Subcutaneous abdominal adipose tissue (tissue), 5 donors: ENCODE measurements at regions not wholly inside any gene's neighbourhood (a gene's known extent, or its start where the extent isn't known, plus 50 kb on each side); places are given as distances from the start of the nearest gene placed in this dataset.

Experiments
- H3K27ac ChIP-seq: one replicate; pipeline ENCODE4 v1.7.0; 2013; ENCODE audit warnings: low read depth, mild to moderate bottlenecking, inconsistent platforms, low read length, moderate library complexity
- H3K27me3 ChIP-seq, 5 donors: one replicate each; pipeline ENCODE4 v1.7.0; 2013; ENCODE audit warnings: low read length in 5 of 5, inconsistent platforms in 1 of 5; ENCODE audit not compliant: control insufficient read depth in 5 of 5, insufficient read depth in 4 of 5
- H3K36me3 ChIP-seq, 5 donors: one replicate each; pipeline ENCODE4 v1.7.0; 2013; ENCODE audit warnings: low read length in 5 of 5; ENCODE audit not compliant: control insufficient read depth in 5 of 5, insufficient read depth in 5 of 5
- H3K4me1 ChIP-seq, 5 donors: one replicate each; pipeline ENCODE4 v1.7.0; 2013; ENCODE audit warnings: low read length in 5 of 5, mild to moderate bottlenecking in 3 of 5, moderate library complexity in 1 of 5; ENCODE audit not compliant: control insufficient read depth in 5 of 5, insufficient read depth in 5 of 5
- H3K4me3 ChIP-seq, 5 donors: one replicate each; pipeline ENCODE4 v1.7.0; 2013; ENCODE audit warnings: low read length in 5 of 5, low read depth in 1 of 5
- H3K9ac ChIP-seq, 5 donors: one replicate each; pipeline ENCODE4 v1.7.0; 2013; ENCODE audit warnings: low read length in 5 of 5, mild to moderate bottlenecking in 4 of 5, moderate library complexity in 3 of 5
- H3K9me3 ChIP-seq, 5 donors: one replicate each; pipeline ENCODE4 v1.7.0; 2013; ENCODE audit warnings: low read length in 5 of 5; ENCODE audit not compliant: control insufficient read depth in 5 of 5
- donor health status: healthy.
- donor health status: healthy.
- donor health status: healthy.
- donor health status: healthy.
- donor health status: healthy.

DNA sequence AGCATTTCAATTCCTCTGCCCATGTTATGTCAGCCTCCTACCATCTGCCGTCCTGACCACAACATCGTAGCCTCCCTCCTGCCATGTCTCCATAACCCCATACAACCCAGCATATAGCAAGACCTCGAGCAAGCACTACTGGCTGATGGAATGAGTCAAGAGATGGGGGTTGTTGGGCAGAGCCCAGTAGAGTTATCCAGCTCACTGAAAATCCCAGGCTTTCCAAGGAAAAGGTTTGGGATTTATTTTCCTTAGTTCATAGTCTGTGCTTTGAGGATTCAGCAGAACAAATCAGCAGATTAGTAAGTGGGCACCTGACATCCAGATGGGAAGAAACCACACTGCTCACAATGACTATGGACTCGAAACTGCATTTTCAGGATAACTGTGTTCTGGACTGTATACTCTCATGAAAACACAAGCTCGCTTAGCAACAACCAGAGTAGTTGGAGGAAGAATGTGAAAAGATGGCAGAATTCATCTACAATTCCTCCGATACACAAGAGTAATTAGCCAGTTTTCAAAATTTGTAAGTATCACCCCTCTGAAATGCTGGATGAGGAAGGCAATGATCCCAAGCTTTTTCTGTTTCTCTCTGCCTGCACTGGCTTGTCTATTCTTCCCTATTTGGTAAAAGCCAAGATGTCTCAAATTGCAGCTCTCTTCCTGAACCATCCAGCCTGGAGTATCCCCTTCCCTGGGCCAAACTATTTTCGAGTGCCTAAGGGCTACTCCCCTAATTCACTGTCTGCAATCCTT lies 186.2 kb upstream of the TBL1X start:
- H3K27me3 ChIP-seq: peaks cover 0 to 6% (median 0%) of the 10 kb centered on the region in 5 donors
- H3K9ac ChIP-seq: no peak overlapping the region
- H3K9me3 ChIP-seq: peaks cover 0 to 3% (median 0%) of the 10 kb centered on the region in 5 donors
- H3K4me3 ChIP-seq: peak overlapping the region in 3 of 5 donors; percentile 12 to 47 (median 32)
- H3K36me3 ChIP-seq: no peaks in the 10 kb centered on the region
- peaks cover 0 to 4% (median 0%) of the 10 kb centered on the region in 5 donors for H3K4me1 ChIP-seq
- H3K27ac ChIP-seq: no peak overlapping the region

DNA sequence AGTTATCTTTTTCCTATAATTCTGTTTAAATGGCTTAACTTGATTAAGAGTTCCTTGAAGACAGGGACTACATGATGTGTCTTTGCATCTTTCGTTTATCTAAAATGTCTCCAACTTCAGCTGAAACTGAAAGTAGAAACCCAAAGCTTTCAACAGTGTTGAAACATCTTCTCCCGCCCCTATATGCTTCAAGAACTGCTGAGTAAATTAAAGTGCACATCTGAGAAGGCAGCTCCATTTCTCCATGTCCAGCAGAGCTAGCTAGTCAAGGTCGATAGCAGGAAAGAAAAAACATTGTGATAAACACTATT lies 185.7 kb upstream of the TBL1X start:
- H3K27me3 ChIP-seq: peaks cover 0 to 6% (median 0%) of the 10 kb centered on the region in 5 donors
- H3K36me3 ChIP-seq: no peaks in the 10 kb centered on the region
- H3K27ac ChIP-seq: no peak overlapping the region
- H3K4me3 ChIP-seq: peak overlapping the region in 3 of 5 donors; percentile 12 to 47 (median 32)
- no peaks in the 10 kb centered on the region for H3K9me3 ChIP-seq
- H3K9ac ChIP-seq: no peak overlapping the region
- H3K4me1 ChIP-seq: peaks cover 0 to 4% (median 0%) of the 10 kb centered on the region in 5 donors

GRCh38 chrX:9280831-9281230 lies 184.0 kb upstream of the TBL1X start:
- Histone ChIP-seq H3K27me3 (peaks cover 0 to 6% (median 0%) of the 10 kb centered on the region in 5 donors), H3K36me3 (no peaks in the 10 kb centered on the region), H3K4me3 (no peak overlapping the region)

GRCh38 chrX:9282325-9282724 lies 182.5 kb upstream of the TBL1X start:
- peaks cover 0 to 4% (median 0%) of the 10 kb centered on the region in 5 donors for H3K4me1 ChIP-seq
- H3K36me3 ChIP-seq: no peaks in the 10 kb centered on the region
- H3K27ac ChIP-seq: no peak overlapping the region
- H3K9ac ChIP-seq: no peak overlapping the region
- peaks cover 0 to 6% (median 0%) of the 10 kb centered on the region in 5 donors for H3K27me3 ChIP-seq
- no peak overlapping the region for H3K4me3 ChIP-seq
- no peaks in the 10 kb centered on the region for H3K9me3 ChIP-seq

More at GRCh38 chrX:9280831-9281230, 184.0 kb upstream of the TBL1X start:
- Histone ChIP-seq H3K9ac (no peak overlapping the region), H3K9me3 (no peaks in the 10 kb centered on the region), H3K27ac (no peak overlapping the region), H3K4me1 (peaks cover 0 to 4% (median 0%) of the 10 kb centered on the region in 5 donors)

DNA sequence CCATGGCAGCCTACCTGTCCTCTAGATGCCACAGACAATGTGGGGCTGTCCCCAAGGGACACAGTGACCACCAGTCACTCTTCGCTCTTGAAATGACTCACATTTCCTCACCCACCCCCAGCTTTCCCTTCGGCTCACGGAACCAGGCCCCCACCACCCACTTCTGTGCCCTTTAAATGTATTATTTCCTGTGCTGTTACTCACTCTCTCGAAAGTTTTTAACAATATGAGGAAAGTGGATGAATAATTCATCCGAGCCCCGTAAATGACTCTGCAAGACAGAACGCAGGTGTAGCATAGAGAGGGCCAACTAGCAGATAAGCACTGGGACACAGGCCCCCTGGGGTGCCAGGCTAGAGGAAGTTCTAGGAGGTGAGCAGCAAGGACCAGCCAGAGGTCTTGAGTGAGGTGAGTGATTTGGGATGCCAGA lies 179.5 kb upstream of the TBL1X start:
- Histone ChIP-seq H3K9ac (no peak overlapping the region), H3K27ac (no peak overlapping the region), H3K4me3 (no peak overlapping the region), H3K36me3 (no peaks in the 10 kb centered on the region), H3K9me3 (no peaks in the 10 kb centered on the region), H3K27me3 (peaks cover 0 to 8% (median 3%) of the 10 kb centered on the region in 5 donors), H3K4me1 (no peaks in the 10 kb centered on the region)

GRCh38 chrX:9286234-9286633 lies 178.6 kb upstream of the TBL1X start:
- H3K36me3 ChIP-seq: no peaks in the 10 kb centered on the region
- H3K9me3 ChIP-seq: no peaks in the 10 kb centered on the region
- no peak overlapping the region for H3K9ac ChIP-seq
- H3K4me1 ChIP-seq: no peaks in the 10 kb centered on the region
- no peak overlapping the region for H3K27ac ChIP-seq
- H3K27me3 ChIP-seq: peaks cover 0 to 14% (median 3%) of the 10 kb centered on the region in 5 donors
- H3K4me3 ChIP-seq: no peak overlapping the region

DNA sequence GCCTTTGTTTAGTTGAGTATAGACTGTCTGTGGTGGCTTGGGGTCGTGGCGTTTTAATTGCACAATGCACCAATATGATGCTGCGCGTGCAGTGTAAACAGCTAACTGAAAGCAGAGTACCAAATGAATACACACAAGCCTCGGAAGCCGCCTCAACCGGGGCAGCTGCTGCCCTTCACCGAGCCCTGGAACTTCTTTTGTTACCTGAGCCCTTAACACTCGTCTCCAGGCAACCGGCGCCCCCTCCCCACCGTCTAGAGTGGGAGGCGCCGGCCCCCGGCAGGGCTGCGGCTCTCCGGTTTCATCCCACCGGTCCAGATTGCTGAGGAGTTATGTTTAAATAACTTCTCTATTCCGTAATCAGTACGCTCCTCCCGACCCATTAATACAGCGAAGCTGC lies 173.2 kb upstream of the TBL1X start:
- no peaks in the 10 kb centered on the region for H3K4me1 ChIP-seq
- peaks cover 3 to 45% (median 22%) of the 10 kb centered on the region in 5 donors for H3K27me3 ChIP-seq
- no peak overlapping the region for H3K9ac ChIP-seq
- H3K4me3 ChIP-seq: no peak overlapping the region
- H3K36me3 ChIP-seq: no peaks in the 10 kb centered on the region
- peaks cover 0 to 3% (median 0%) of the 10 kb centered on the region in 5 donors for H3K9me3 ChIP-seq
- no peak overlapping the region for H3K27ac ChIP-seq

GRCh38 chrX:9293051-9293496 lies 171.8 kb upstream of the TBL1X start:
- Histone ChIP-seq H3K4me1 (no peaks in the 10 kb centered on the region), H3K9ac (no peak overlapping the region), H3K27me3 (peaks cover 3 to 45% (median 22%) of the 10 kb centered on the region in 5 donors), H3K4me3 (no peak overlapping the region), H3K27ac (no peak overlapping the region), H3K9me3 (peaks cover 0 to 3% (median 0%) of the 10 kb centered on the region in 5 donors), H3K36me3 (no peaks in the 10 kb centered on the region)

GRCh38 chrX:9293903-9294302 lies 171.0 kb upstream of the TBL1X start:
- no peak overlapping the region for H3K27ac ChIP-seq
- peaks cover 3 to 45% (median 22%) of the 10 kb centered on the region in 5 donors for H3K27me3 ChIP-seq
- H3K36me3 ChIP-seq: no peaks in the 10 kb centered on the region
- H3K9me3 ChIP-seq: peaks cover 0 to 3% (median 2%) of the 10 kb centered on the region in 5 donors
- no peaks in the 10 kb centered on the region for H3K4me1 ChIP-seq
- H3K4me3 ChIP-seq: no peak overlapping the region
- no peak overlapping the region for H3K9ac ChIP-seq

DNA sequence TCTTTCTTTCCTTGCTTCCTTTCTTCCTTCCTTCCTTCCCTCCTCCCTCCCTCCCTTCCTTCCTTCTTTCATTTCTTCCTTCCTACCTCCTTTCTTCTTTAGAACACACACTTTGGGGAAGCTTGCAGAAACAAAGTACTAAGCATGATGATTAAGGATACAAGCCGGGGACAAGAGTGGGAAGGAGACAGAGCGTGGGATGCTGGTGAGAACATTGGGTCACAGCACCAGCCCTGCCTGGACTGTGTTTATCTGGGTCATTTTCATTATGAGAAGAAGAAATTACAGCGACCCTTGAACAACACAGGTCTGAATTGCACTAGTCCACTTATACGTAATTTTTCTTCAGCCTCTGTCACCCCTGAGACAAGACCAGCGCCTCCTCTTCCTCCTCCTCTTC lies 169.3 kb upstream of the TBL1X start:
- peaks cover 0 to 38% (median 22%) of the 10 kb centered on the region in 5 donors for H3K27me3 ChIP-seq

More for the DNA sequence above, 169.3 kb upstream of the TBL1X start:
- Histone ChIP-seq H3K4me3 (no peak overlapping the region), H3K27ac (no peak overlapping the region), H3K36me3 (no peaks in the 10 kb centered on the region), H3K4me1 (no peaks in the 10 kb centered on the region), H3K9ac (no peak overlapping the region), H3K9me3 (peaks cover 0 to 3% (median 2%) of the 10 kb centered on the region in 5 donors)
